Peyer's patch (tissue), 4 donors: ENCODE measurements at regions not wholly inside any gene's neighbourhood (a gene's known extent, or its start where the extent isn't known, plus 50 kb on each side); places are given as distances from the start of the nearest gene placed in this dataset.
"Not testable (repeated sequence)": the region's sequence is repeated elsewhere in the genome, so short reads cannot be mapped to it uniquely, and the experiment has no call there.

Source experiments
- DNase-seq, 3 donors: peaks; one replicate each; pipeline ENCODE4 v3.0.0-alpha.2; 2017 to 2019
- H3K27ac ChIP-seq, 4 donors: fragments of 200-600 bp; sonication (generic); one replicate each; pipeline ENCODE4 v1.5.1; 2016 to 2019
- H3K27me3 ChIP-seq, 2 donors: fragments of 200-600 bp; sonication (generic); one replicate each; pipeline ENCODE4 v1.5.1; 2019
- H3K36me3 ChIP-seq, 3 donors: fragments of 200-600 bp; sonication (generic); one replicate each; pipeline ENCODE4 v1.5.1; 2016 to 2019
- H3K4me1 ChIP-seq, 4 donors: fragments of 200-600 bp; sonication (generic); one replicate each; pipeline ENCODE4 v1.5.1; 2016 to 2019
- H3K4me3 ChIP-seq, 4 donors: fragments of 200-600 bp; sonication (generic); 1 replicate in 3 of 4; 2 replicates in 1 of 4; pipeline ENCODE4 v1.5.1; 2016 to 2019; ENCODE audit warnings: mild to moderate bottlenecking in 1 of 4
- H3K9me3 ChIP-seq, 4 donors: fragments of 200-600 bp; sonication (generic); one replicate each; pipeline ENCODE4 v1.5.1; 2016 to 2019; ENCODE audit warnings: mild to moderate bottlenecking in 1 of 4
- POLR2A ChIP-seq, 2 donors: fragments of 450-650 bp; IDR thresholded peaks; one replicate each; pipeline ENCODE4 v1.5.1; 2017; ENCODE audit warnings: antibody characterized with exemption in 2 of 2, mild to moderate bottlenecking in 2 of 2, moderate library complexity in 2 of 2
- TF ChIP-seq, protein P1 (sequence below), 6 experiments: fragments of 450-650 bp in 4 of 6; fragments of 200-600 bp in 2 of 6; sonication (generic) in 1 of 6; IDR thresholded peaks; one replicate each; pipeline ENCODE4 v1.5.1; 2017 to 2019; ENCODE audit warnings: antibody characterized with exemption in 6 of 6, mild to moderate bottlenecking in 3 of 6, moderate library complexity in 1 of 6

DNA sequence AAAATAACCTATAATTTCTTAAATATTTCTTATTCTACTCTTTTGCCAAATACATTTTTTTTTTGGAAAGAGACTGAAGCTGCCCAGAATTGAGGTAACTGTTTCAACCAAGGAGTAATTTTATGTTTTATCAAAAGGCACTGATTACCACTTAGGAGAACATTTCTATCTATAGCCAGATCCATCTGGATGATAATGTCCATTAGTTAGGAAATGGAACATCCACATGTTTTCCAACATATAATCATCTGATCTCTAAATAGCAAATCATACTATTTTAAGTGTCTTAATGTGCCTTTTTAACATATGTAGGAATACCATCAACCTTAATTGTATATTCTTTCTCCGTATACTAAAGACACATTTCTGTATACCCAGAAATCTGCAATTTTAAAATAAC is 1068.9 kb downstream of the NXPH1 start:
- Histone ChIP-seq H3K4me3 (no peak overlapping the region), H3K27ac (no peak overlapping the region), H3K9me3 (no peaks in the 10 kb centered on the region), H3K27me3 (no peaks in the 10 kb centered on the region), H3K36me3 (no peaks in the 10 kb centered on the region), H3K4me1 (no peaks in the 10 kb centered on the region)
- no peak for DNase-seq
- TF ChIP-seq, protein P1, sequence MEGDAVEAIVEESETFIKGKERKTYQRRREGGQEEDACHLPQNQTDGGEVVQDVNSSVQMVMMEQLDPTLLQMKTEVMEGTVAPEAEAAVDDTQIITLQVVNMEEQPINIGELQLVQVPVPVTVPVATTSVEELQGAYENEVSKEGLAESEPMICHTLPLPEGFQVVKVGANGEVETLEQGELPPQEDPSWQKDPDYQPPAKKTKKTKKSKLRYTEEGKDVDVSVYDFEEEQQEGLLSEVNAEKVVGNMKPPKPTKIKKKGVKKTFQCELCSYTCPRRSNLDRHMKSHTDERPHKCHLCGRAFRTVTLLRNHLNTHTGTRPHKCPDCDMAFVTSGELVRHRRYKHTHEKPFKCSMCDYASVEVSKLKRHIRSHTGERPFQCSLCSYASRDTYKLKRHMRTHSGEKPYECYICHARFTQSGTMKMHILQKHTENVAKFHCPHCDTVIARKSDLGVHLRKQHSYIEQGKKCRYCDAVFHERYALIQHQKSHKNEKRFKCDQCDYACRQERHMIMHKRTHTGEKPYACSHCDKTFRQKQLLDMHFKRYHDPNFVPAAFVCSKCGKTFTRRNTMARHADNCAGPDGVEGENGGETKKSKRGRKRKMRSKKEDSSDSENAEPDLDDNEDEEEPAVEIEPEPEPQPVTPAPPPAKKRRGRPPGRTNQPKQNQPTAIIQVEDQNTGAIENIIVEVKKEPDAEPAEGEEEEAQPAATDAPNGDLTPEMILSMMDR (IDR thresholded peaks at IDR 0.05), result no peak
- no peak for TF ChIP-seq POLR2A (IDR thresholded peaks at IDR 0.05)

DNA sequence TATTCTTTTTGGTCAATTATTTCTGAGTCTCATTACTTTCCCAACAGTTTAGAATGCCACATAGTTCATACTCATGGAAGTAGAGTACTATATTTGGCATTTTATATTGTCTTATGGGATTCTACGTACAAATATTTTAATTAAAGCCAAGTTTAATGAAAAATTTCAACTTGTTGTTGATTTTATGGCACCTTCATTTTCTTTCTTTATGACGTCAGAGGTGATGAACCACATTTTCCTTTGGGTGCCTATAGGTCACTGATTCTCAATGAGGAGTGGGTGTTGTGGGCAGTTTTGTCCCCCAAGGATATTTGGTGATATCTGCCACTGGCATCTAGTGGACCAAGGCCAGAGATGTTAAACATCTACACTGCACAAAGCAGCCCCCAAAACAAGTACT is 1071.3 kb downstream of the NXPH1 start:
- Histone ChIP-seq H3K9me3 (no peaks in the 10 kb centered on the region), H3K27ac (no peak overlapping the region), H3K27me3 (no peaks in the 10 kb centered on the region), H3K4me3 (no peak overlapping the region), H3K36me3 (no peaks in the 10 kb centered on the region), H3K4me1 (no peaks in the 10 kb centered on the region)
- TF ChIP-seq POLR2A (IDR thresholded peaks at IDR 0.05), result no peak
- TF ChIP-seq, protein P1 (IDR thresholded peaks at IDR 0.05), result no peak
- no peak for DNase-seq

DNA sequence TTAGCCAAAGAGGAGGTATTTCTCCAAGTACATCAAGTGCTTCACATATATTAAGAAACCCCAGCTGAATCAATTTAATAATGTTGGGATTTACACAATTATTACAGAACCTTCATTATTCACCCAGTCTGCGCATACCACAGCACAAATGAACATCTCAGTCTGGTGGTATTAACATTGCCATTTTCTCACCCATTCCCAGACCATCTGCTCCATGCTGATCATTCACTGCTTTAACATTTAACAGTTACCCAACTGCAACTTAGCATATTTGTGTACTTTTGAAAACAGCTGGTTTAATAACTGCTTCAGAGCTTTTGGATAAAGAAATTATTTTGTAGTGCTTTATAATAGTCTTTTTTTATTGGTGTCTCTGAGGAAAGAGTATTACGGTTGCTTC is 1072.1 kb downstream of the NXPH1 start:
- no peak for DNase-seq
- H3K4me1 ChIP-seq, result no peaks in the 10 kb centered on the region
- no peak overlapping the region for H3K27ac ChIP-seq
- no peaks in the 10 kb centered on the region for H3K27me3 ChIP-seq
- H3K4me3 ChIP-seq, result no peak overlapping the region
- H3K9me3 ChIP-seq, result no peaks in the 10 kb centered on the region
- TF ChIP-seq POLR2A (IDR thresholded peaks at IDR 0.05), result no peak
- TF ChIP-seq, protein P1 (IDR thresholded peaks at IDR 0.05), result no peak
- H3K36me3 ChIP-seq, result no peaks in the 10 kb centered on the region

DNA sequence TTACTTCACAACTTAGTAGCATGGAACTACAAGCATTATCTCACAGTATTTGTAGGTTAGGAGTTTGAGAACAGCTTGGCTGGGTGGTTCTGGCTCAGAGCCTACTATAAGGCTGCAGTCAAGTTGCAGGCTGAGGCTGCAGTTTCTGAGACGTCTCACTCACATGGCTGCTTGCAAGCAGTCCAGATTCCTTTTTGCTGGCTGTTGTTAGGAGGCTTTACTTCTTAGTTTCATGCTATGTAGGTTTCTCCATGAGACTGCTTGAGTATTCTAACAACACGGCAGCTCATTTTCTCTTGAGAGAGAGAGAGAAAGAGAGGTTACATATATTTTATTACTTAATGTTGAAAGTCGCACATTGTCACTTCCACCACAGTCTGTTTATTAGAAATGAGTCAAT is 1073.9 kb downstream of the NXPH1 start:
- H3K36me3 ChIP-seq, result no peaks in the 10 kb centered on the region
- no peaks in the 10 kb centered on the region for H3K27me3 ChIP-seq
- H3K4me3 ChIP-seq, result no peak overlapping the region
- no peak overlapping the region for H3K27ac ChIP-seq
- TF ChIP-seq, protein P1 (IDR thresholded peaks at IDR 0.05), result no peak
- no peaks in the 10 kb centered on the region for H3K4me1 ChIP-seq
- no peaks in the 10 kb centered on the region for H3K9me3 ChIP-seq
- DNase-seq, result no peak

DNA sequence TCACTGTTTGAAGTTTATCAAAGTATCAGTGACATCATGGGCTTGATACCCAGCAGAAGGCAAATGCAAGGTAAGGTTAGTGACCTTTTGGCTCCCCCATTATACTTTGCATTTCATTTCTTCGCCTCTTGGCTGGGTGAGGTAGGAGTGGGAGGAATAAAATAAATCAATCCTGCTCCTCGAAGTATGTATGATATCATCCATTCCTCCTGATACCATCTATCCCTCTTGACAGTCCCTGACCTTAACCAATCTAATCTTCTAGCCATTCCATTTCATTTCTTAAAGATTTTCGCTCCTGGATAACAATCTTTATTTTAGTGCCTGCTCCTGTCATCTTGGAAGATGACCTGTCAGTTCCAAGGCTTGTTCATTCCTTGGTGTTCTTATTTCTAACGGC is 1083.3 kb downstream of the NXPH1 start:
- Histone ChIP-seq H3K4me3 (no peak overlapping the region), H3K27me3 (no peaks in the 10 kb centered on the region), H3K4me1 (no peaks in the 10 kb centered on the region), H3K27ac (no peak overlapping the region), H3K9me3 (no peaks in the 10 kb centered on the region), H3K36me3 (no peaks in the 10 kb centered on the region)
- no peak for DNase-seq
- no peak for TF ChIP-seq POLR2A (IDR thresholded peaks at IDR 0.05)
- TF ChIP-seq, protein P1 (IDR thresholded peaks at IDR 0.05), result no peak

DNA sequence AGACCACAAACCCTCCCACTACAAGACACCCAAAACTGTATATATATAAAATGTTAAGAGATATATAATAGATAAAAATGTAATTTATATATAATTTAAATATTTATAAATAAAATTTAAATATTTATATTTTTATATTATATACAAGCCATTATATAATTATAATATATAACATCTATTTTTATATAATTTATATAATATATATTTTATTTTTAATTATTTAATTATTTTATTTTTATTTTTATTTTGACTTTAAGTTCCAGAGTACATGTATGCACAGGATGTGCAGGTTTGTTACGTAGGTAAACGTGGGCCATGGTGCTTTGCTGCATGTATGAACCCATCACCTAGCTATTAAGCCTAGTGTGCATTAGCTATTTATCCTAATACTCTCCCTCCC is 1090.2 kb downstream of the NXPH1 start:
- H3K4me1 ChIP-seq, result no peaks in the 10 kb centered on the region
- no peaks in the 10 kb centered on the region for H3K36me3 ChIP-seq
- TF ChIP-seq, protein P1 (IDR thresholded peaks at IDR 0.05), result no peak
- TF ChIP-seq POLR2A (IDR thresholded peaks at IDR 0.05), result no peak
- no peaks in the 10 kb centered on the region for H3K9me3 ChIP-seq
- no peak for DNase-seq
- no peaks in the 10 kb centered on the region for H3K27me3 ChIP-seq
- no peak overlapping the region for H3K4me3 ChIP-seq
- no peak overlapping the region for H3K27ac ChIP-seq

DNA sequence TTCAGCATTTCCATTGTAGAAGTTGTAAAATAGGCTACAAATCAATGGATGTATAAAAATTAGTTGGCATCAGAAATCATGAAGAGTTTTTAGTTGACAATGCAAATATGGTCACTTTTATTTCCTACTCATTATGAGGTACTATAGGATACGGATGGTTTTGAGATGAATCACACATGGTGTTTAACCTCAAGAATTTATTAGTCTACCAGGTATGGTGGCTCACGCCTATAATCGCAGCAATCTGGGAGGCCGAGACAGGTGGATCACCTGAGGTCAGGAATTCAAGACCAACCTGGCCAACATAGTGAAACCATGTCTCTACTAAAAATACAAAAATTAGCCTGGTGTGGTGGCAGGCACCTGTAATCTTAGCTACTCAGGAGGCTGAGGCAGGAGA is 1119.0 kb downstream of the NXPH1 start:
- not testable (repeated sequence) for H3K9me3 ChIP-seq, H3K27ac ChIP-seq, DNase-seq, H3K4me1 ChIP-seq, H3K36me3 ChIP-seq, H3K4me3 ChIP-seq, H3K27me3 ChIP-seq
